Stimulated activated CD4-positive, alpha-beta T cell treated with anti-CD3 and anti-CD28 coated beads, Interleukin-15, amount 100 ng/mL, for 48 hours (primary cell): ENCODE measurements at regions not wholly inside any gene's neighbourhood (a gene's known extent, or its start where the extent isn't known, plus 50 kb on each side); places are given as distances from the start of the nearest gene placed in this dataset.

Source experiments
- DNase-seq, 2 donors: peaks; one replicate each; pipeline ENCODE4 v3.0.0-alpha.2; 2020; ENCODE audit warnings: low read depth in 2 of 2

DNA sequence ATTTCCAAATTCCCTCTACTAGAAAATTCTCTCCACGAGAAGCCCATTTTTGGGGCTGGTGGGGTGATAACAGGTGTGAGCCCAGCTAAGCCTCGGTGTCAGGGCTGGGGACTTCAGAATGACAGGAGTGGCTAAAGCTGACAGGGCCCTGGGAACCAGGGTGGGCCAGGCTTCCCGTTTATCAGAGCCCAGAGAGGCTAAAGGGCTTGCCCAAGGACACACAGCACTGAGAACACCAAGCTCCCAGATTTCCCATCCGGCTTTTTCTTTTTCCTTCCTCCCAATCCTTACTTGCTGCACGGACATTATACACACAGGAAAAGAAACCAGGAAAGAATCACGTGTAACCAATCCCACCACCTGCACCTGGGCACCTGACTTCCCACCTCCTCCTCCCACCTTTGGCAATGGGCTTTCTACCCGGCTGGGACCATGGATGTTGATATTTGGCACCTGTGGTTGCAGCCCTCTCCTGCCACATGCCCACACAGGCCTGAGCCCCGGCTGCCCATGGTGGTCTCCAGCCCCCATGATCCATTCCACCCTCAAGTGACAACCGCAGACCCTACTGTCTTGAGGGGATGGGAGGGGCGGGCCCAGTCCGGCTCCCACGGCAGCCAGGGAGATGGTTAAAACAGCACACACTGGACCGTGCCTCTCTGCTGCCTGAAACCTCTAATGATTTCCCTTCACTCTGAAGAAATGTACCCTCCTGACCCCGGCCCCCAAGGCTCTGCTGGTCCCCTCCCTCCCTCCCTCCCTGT lies 78.9 kb downstream of the ENGASE start:
- no peak for DNase-seq

GRCh38 chr17:79152636-79153035 lies 78.0 kb downstream of the ENGASE start:
- DNase-seq = no peak

- DNase-seq = no peak
Measured at GRCh38 chr17:79152110-79152509, 77.5 kb downstream of the ENGASE start.

DNA sequence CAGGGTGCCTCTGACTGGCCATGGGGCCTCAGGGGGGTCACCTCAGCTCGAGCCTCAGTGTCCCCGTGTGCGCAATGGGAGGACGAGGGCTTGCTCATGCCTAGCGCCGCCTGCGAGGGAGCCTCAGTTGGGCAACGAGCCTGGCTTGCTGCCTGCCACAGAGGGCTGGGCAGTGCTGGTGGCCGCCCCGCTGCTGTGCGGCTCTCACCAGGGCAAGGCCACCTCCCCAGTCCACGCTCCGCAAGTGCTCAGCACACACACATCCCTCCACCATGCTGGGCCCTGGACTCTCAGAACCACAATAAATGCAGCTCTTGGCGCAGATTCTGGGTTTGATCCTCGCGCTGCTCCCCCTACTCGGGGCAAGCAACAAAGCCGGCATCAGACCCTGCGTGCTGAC lies 76.2 kb downstream of the ENGASE start:
- no peak for DNase-seq

DNA sequence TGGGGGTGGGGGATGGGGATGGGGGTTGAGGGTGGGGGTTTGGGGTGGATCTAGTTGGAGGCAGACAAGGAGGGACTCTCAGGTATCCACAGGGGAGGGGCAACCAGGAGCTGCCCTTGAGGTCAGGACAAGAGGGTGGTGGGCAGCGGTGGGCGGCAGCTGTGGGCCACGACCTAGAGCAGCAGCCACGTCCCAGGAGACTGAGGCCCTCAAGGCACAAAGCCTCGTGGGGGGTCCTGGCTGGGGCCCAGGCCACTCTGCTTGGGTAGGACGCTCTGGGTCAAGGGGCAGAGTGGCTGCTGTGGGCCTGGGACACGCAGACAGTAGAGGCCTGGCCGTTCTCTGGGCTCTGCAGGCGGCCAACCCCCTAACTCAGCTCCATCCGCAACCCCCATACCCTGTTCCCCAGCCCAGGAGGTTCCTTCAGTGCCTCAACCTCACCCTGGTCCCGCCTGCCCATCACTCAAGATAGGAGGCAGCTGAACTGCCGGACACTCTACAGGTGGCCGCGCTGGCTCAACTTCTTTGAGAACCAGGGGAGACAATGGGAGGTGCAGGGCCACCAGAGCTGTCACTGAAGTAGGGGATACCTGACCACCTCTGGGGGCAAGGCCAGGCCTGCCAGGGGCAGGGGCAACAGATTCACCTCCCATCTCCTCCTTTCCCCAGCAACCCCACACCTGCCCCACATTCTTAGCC lies 75.6 kb downstream of the ENGASE start:
- no peak for DNase-seq

GRCh38 chr17:79148584-79148983 lies 74.0 kb downstream of the ENGASE start:
- DNase-seq = no peak

- DNase-seq = no peak
Measured at GRCh38 chr17:79147746-79148506, 73.3 kb downstream of the ENGASE start.

DNA sequence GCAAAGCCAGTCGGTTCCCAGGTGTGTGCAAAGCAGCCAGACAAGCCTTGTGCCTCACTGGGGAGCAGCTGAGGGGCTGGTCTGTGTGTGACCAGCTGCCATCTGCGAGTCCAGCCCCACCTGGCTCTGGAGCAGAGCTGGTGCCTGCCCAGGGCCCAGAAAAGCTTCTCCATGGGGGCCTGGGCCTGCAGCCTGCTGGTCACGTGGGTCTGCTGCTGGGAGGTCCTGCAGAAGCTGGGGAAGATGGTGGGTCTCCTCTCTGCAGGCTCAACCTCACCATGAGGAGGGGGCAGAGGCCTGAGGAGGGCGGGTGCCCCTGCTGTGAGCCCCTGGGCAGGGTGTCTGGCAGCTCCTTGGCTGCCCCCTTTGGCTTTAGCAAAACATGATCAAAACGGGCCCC lies 71.9 kb downstream of the ENGASE start:
- no peak for DNase-seq

GRCh38 chr17:79145548-79145947 lies 70.9 kb downstream of the ENGASE start:
- no peak for DNase-seq

DNA sequence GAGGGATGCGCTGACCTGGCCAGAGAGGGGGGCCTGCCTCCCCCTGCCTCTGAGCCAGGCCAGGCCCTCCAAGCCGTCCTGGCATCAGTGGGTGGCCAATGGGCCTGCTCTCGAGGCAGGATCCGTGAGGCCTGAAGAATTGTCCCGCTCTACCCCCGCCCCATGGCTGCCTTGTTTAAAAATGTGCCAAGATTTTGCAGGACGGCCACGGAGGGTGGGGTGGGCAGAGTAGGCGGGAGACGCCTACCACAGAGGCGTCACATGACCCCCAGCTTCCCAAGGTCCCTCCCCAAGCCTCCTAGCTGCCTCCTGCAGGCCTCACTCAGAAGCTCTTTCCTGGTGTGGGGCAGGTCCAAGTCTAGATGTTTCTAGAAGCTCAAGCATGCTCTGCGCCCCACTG lies 69.5 kb downstream of the ENGASE start:
- DNase-seq = no peak

- no peak for DNase-seq
Measured at GRCh38 chr17:79142375-79142774, 67.8 kb downstream of the ENGASE start.

DNA sequence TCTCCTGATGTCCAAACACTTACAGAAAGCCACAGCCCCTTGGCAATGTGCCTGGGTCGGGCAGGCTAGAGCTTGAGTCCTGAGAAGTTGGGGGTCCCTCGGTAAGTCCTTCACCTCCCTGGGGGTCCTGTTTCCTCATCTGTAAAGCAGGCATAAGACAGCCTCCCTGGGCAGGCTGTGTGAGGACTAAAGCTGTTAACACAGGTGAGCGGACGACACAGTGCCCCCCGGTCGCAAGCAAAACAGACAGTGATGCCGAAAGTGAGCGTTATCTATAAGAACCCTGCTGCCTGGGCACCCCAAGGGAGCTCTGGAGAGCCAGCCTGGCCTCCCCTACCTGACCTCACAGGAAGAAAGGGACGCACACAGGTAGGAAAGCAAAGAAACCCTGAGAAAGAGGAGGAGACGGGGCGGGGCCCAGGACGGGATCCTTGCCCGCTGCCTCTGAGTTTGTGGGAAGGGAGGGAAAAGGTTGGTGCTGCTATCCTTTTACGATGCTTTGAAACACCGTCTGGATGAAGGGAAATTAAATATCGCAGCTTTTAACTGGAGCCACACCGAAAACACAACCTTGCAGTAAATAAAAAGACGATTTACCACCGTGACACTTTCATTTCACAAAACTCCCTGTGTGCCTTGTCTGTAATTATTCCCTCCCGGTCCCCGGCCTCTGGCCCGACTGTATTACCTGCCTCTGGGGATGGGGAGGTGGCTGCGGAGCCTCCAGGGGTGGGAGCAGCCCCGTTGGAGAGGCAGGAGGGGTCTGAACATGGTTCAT lies 67.1 kb downstream of the ENGASE start:
- no peak for DNase-seq

DNA sequence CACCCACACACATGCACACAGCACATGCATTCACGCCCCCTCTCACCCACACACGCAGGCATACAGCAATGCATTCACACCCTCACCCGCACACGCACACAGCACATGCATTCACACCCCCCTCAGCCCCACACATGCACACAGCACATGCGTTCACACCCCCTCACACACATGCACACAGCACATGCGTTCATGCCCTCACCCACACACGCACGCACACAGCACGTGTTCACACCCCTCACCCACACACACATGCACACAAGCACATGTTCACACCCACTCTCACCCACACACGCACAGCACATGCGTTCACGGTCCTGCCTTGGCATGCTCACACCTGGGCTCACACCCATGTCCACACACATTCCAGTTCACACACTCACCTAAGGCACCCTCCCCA lies 64.2 kb downstream of the ENGASE start:
- DNase-seq = no peak

DNA sequence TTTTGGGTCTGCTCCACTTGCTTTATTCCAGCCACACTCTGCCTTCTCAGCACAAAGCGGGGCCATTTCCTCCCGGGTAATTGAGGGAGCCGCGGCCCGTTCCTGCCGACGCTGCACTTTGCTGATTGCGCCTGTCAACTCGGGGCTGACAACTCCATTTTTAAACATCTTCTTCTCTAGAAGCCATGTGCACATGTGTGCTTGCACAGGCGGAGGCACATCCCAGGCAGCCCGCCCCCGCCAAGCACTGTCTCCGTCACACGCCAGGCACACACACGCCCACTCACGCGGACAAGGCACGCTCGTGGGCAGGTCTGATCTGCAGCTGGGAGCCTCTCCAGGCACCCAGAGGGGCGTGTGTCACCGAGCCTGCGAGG lies 63.2 kb downstream of the ENGASE start:
- DNase-seq = no peak

- DNase-seq = no peak
Measured at GRCh38 chr17:79137015-79137788, 62.6 kb downstream of the ENGASE start.

DNA sequence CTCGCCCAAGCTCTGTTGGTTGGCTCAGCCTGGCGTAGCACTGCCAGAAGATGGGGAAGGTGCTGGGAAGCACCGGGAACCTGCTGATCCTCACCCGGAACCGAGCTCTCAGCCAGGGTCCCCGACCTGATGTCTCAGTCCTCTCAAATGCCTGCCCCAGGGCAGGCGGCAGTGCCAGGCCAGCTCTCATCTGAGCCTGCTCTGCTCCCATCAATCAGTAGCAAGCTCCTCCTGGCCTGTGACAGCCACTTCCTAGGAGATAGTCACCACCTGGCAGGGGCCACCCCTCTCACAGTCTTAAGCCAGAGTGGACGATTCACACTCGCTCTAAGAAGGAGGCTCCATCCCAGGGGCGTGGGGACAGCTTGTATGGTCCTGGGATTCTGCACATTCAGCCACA lies 62.0 kb downstream of the ENGASE start:
- DNase-seq = no peak
